ENCODE measurements at regions not wholly inside any gene's neighbourhood (a gene's known extent, or its start where the extent isn't known, plus 50 kb on each side); places are given as distances from the start of the nearest gene placed in this dataset.
"Not testable (repeated sequence)": the region's sequence is repeated elsewhere in the genome, so short reads cannot be mapped to it uniquely, and the experiment has no call there.

- DNase-seq = no peak
These were observed 264.2 kb downstream of the BCL11B start for GRCh38 chr14:99007795-99008194.

GRCh38 chr14:99009871-99010270 lies 262.1 kb downstream of the BCL11B start:
- DNase-seq = no peak

DNA sequence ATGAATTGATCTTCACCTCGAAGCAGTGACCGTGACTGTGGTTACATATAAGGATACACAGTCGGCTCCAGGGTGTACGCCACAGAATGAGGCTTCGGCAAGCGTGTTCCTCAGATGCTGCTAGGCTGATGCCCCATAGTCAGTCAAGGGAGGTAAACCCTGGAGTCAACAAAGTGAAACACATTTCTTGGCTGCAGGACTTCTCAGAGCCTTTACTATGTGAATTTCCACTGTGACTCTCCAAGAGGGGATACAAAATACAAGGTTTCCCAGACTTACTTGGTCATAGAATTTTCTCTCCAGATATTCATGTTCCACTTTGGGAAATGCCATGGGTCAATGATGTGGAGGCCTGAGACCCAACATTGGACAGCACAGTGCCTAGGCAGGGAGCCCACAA lies 260.6 kb downstream of the BCL11B start:
- no peak for DNase-seq

GRCh38 chr14:99012703-99013102 lies 259.3 kb downstream of the BCL11B start:
- no peak for DNase-seq

- no peak for DNase-seq
These were observed 256.2 kb downstream of the BCL11B start for GRCh38 chr14:99015833-99016232.

DNA sequence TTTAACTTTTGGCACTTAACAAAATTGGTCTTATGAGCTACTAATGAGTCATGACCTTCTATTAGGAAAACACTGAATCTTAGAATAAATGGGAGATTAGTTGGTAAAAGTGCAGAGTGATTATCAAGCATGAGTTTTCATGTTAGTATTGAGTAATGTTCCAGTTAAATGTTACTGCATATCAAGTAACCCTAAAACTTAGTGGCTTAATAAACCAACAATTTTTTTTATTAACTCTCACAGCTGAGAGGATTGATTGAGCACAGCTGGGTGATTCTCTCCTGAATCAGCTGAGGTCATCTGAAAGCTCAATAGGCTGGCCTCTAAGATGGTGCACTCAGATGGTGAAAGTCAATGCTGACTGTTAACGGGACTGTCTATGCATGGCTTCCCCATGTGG lies 248.6 kb downstream of the BCL11B start:
- no peak for DNase-seq

DNA sequence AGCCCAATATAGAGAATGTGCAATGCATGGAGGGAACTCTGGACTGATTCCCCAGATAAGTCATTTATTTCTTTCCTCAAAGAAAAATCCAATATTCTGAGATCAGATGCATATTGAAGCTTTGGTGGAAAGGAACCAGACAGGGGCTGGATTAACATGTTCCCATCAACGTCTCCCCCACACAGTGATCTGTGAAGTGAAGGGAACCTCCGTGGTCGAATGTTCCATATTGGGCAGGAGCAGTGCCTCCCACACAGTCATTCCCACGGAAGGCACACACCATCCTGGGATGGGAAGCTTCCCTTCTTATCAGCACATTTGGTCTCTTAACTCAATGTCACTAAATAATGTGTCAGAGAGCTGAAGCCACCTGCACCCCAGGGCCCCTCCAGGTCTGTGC lies 247.1 kb downstream of the BCL11B start:
- DNase-seq = no peak

GRCh38 chr14:99025418-99025817 lies 246.6 kb downstream of the BCL11B start:
- DNase-seq = no peak

- no peak for DNase-seq
These were observed 245.5 kb downstream of the BCL11B start for GRCh38 chr14:99026471-99026870.

DNA sequence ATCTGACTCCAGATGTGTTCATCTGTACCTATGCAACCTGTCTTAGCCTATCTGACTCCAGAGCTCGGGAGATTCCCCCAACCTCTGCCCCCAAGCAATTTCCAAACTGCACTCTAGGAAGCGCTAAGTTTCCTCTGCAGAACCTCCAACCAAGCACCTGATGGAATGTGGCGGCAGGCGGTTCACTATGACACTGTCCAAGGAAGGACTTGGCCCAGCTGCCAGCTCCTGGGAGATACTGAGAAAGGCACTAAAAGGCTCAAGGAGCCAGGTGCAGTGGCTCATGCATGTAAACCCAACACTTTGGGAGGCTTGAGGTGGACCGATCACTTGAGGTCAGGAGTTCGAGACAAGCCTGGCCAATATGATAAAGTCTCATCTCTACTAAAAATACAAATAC lies 244.0 kb downstream of the BCL11B start:
- DNase-seq = no peak

DNA sequence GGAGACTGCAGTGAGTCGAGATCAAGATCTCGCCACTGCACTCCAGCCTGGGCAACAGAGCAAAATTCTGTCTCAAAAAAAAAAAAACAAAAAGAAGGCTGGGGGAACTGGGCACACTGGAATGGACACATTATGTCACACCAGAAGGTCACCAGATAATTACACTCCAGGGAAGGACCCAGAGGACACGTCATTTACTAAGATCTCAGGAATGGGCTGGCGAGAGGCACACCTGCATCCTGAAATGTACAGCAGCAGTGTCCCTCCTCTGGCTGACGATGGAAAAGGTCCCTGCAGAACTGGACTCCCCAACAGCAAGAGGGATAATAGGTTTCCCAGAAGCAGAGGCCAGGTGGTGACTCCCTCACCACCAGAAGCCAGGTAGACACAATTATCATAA lies 243.5 kb downstream of the BCL11B start:
- DNase-seq = no peak

DNA sequence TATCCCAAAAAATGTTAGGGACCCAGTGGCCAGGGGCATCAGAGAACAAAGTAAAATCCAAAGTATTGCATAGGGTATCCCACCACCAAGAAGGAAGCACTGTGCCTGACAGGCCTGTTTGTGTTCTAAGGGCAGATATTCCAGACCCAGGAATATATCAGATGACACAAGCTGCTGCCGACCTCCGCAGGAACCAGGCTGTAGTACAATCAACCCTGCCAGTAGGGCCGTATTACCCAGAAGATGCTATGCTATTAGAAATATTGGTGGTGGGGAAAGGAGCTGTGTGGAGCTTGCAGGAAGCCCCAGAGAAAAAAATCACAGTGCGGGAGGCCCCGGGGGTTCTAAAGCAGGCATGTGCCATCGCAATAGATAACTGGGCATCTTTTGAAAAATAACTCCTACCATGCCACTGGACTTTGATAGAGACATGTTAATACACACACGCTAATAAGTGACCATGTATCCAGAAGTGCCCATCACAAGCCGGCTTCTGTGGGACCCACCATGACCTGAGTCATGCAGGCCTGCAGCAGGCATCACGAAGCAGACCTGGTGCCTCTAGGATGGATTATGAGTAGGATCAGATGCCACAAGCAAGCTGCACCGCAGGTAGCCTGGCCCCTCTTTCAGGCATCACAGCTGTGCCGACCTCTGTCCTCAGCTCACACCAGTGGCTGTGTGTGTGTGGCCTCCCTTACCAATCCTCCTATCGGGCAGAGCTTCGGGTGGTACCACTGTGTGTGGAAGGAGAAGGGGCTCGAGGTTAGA lies 242.7 kb downstream of the BCL11B start:
- DNase-seq = no peak

- no peak for DNase-seq
These were observed 242.1 kb downstream of the BCL11B start for GRCh38 chr14:99029916-99030305.

GRCh38 chr14:99030454-99030853 lies 241.5 kb downstream of the BCL11B start:
- DNase-seq = no peak

- DNase-seq = no peak
These were observed 239.2 kb downstream of the BCL11B start for GRCh38 chr14:99032759-99033158.

DNA sequence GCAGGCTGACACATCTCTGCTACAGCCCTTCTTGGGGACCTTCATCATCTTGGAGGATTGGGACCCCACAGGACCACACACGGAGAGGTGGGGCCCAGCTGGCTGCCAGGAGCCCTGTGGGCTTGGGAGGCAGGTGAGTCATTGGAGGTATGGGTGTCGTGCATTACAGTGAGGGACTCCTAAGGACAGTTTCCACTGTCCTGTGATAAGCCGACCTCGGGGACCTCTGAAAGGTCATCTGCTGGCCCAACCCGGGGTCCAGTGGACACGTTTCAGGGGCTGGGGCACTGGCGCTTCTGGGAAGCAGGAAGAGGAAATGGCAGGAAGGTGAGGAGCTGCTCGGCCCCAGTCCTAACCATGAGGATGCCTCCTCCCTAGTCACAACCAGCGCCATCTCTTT lies 238.0 kb downstream of the BCL11B start:
- DNase-seq = no peak

DNA sequence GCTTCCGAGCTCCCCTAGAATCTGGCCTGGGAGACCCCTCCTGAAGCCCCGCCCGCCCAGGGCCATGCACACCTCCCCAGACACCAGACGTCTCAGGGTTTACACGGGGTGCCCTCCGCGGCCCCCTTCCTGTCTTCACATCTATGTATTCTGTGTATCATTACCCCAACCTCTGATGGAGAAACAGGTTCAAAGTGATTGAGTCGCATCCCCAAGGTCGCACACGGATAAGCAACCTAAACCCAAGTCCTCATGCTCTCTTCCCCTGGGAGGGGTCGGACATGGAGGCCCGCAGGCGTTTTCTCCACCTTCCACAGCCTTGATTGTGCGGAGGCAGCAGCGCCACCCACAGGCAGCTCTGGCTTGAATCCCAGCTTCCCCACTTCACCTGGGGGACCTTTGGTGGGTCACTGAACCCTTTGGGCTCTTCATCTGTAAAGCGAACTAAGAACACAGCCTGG lies 237.3 kb downstream of the BCL11B start:
- no peak for DNase-seq

- peak; percentile 72 to 74 for DNase-seq
These were observed 236.7 kb downstream of the BCL11B start for GRCh38 chr14:99035268-99035667.

DNA sequence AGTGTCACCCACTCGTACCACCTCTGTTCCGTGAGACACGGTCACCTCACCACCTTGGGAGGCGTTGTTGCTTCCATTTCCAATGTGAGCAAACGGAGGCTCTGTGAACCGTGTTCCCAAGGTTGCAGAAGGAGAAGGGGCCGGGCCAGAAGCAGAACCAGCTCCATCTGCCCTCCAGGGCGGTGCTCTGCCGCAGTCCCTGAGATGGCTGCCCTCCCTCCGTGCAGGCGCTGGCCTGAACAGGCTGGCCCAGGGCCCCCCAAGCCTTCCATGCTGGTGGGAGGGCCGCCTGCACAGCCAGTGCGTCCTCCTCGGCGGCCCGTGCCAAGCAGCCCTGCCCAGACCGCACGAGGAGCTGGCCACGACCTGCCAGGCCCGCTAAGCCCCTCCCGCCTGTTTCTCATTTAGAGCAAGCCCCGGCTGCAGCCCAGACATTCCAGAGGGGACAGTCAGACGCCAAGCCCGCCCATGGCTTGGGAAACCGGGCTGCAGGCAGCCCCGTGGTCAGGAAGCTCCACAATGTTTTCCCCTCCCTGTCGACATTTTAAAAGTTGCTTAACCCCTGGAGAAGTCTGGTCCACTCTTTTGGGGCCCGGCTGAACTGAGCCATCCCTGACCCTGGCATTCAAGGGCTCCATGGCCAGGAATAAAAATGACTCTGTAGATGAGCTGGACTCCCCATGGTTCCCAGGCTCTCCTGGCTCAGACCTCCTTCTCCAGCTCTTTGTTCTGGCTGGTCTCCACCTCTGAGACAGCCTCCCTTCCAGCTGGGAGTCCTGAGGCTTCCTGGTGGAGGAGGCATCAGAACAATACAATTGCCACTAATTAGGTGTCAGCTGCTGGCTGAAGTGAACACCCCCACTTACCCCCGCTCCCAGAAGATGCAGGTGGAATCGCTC lies 236.0 kb downstream of the BCL11B start:
- DNase-seq = peak; percentile 34 to 50

DNA sequence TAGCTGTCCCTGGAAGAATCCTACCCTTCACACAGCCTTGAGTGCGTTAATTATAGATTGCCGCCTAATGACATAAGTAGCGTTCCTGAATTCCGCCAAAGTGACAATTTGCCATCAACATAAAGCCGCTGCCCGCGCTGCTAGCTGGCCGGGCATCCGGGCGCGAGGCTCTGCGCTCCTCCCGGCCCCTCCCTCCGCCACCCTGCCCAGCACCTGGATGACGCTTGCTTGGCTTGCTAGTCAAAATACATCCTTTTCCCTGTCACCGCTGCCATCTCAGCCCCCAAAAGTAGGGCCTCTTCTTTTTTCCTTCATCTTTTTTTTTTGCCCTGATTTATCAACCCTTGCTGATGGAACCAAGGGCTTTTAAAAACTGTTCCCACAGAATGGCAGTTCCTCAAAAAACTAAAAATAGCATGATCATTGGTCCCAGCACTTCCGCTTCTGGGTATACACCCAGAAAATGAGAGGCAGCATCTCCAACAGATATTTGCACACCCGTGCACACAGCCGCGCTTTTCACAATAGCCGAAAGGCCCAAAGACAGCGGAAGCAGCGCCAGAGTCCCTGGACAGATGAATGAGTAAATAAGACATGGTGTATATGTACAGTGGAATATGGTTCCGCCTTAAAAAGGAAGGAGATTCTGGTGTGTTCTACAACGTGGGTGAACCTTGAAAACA lies 235.2 kb downstream of the BCL11B start:
- peak; percentile 85 to 86 for DNase-seq

GRCh38 chr14:99037326-99037725 lies 234.7 kb downstream of the BCL11B start:
- DNase-seq = not testable (repeated sequence)

DNA sequence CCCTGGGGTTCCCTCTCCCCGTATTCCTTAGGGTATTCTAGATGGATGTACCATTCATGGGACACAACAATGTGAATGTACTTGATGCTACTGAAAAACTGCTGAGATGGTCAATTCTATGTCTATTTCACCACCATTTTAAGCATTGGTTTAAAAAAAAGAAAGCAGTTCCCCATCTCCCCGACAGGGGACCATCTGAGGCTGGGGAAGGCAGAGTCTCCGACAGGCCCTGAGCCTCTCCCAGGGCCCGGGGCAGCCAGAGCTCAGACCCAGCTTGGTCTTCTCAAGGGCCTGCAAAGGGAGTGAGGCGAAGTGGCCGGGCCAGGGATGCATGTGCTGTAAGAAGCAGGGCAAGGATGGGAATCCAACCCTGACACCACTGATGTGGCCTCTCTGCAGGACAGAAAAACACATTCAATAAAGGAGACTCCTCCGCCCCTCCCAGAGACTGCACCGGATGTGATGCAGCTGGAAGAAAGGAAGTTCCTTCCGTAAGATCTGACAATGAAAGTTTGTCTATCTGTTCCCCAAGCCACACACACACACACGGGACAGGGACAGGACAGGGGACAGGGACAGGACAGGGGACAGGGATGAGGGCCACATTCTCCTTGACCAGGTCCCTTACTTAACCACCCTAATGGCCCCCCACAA lies 234.1 kb downstream of the BCL11B start:
- DNase-seq = peak in 1 of 2 donors; percentile 6

- DNase-seq = no peak
These were observed 233.6 kb downstream of the BCL11B start for GRCh38 chr14:99038431-99038820.

Data from inflammatory macrophage treated with lipopolysaccharide for 1 hour (primary cell).